T47D (cell line): ENCODE measurements at regions not wholly inside any gene's neighbourhood (a gene's known extent, or its start where the extent isn't known, plus 50 kb on each side); places are given as distances from the start of the nearest gene placed in this dataset.
"Not testable (repeated sequence)": the region's sequence is repeated elsewhere in the genome, so short reads cannot be mapped to it uniquely, and the experiment has no call there.

Source experiments
- DNase-seq, 2 experiments: peaks; one replicate each; pipeline versions ENCODE4 v3.0.0 to v3.0.0-alpha.2; 2011 to 2012; ENCODE audit warnings: low read depth in 1 of 2, low spot score in 1 of 2
- JUND ChIP-seq: IDR thresholded peaks from 2 replicates; pipeline ENCODE4 v1.6.1; 2012; ENCODE audit warnings: low read depth
- in situ Hi-C: cut with HindIII; loops from 2 replicates; pipeline ENCODE4 v1.10.0; 2016; ENCODE audit warnings: low sequenced_read_pairs, low pct_unique_long_range_greater_than_20kb

DNA sequence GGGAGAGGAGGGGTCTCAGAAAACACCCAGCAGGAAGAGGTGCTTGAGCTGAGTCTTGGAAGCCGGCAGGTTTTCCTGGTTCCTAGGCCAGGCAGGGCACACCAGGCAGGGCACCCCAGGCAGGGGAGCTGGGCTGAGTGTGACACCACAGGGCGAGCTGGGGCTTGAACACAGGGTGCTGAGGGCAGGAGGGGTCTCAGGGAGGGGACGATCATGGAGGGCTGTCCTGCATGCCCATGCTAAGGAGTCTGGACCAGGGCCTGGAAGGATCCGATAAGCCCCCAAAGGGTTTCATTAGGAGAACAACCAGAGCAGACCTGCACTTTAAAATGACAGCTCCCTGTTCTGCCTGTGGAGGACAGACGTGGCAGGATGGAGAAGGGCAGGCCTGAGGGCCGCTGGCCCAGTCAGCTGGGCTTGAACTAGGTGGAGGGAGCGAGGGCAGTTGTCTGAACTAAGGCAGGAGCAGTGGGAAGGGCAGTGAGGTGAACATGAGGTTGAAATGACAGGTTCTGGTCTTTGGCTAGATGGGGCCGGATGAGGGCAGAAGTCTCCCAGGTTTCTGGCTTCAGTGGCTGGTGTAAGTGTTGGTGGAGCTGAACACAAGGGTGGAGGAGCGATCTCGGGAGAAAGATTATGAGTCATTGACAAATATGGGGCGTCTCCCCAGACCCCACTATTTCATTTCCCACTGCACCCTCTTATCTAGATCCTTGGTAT lies 171.0 kb upstream of the PZP start:
- no peak for DNase-seq
- in situ Hi-C loops, result no loop called here
- no peak for TF ChIP-seq JUND

DNA sequence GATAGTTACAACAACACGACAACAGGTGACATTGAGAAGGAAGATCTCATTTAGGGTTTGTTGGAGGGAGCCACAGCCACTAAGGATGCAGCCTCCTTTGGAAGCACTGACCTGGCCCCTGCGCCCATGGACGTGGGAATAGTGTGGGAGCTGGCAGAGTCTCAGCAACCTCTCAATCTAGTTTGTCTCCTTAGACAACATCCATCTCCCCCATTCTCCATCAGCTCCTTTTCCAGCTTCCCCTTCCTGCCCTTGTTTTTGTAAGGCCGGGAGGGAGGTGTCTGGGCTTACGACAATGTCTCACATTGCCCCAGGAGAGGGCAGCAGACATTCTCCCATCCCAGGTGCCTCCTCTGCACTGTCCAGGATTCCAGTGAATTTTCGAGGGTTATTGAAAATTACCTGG lies 170.2 kb upstream of the PZP start:
- in situ Hi-C loops, result no loop called here
- DNase-seq, result peak; percentile 8 to 37
- TF ChIP-seq JUND, result no peak

DNA sequence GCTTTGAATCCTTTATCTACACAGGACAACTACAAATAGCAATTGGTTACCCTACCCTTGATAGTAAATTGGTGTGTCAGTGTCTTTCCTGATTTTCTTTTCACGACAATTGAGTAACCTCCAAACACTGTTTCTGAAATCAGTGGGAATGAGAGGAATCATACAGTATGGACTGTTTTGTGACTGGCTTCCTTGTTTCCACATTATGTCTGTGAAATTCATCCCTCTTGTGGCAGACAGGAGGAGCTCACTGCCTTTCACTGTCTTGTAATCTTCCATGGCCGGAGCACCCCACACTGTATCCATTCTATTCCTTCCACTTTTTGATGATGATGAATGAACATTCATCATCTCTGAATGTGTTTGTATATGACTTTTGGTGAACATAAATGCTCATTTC lies 164.0 kb upstream of the PZP start:
- peak in 1 of 2 experiments; percentile 22 for DNase-seq
- TF ChIP-seq JUND, result no peak
- in situ Hi-C loops, result no loop called here

DNA sequence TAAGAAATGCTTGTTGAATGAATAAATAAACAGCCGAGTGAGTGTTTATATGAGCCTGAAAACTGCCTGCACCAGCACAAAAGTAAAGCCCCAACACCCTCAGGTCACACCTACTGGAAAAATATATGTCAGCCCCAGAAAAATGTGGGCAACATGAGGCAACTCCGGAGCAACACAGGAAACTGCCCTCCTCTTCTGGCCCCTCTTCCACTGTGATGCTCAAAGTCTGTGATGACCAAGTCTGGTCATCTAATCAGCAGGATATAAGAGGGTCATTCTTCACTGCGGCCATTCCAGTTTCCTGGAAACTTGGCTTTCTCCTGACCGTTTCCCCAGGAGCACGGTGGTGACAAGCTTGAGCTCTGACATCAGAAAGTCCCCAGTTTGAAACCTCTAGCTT lies 159.6 kb upstream of the PZP start:
- DNase-seq, result no peak
- in situ Hi-C loops, result no loop called here
- no peak for TF ChIP-seq JUND

DNA sequence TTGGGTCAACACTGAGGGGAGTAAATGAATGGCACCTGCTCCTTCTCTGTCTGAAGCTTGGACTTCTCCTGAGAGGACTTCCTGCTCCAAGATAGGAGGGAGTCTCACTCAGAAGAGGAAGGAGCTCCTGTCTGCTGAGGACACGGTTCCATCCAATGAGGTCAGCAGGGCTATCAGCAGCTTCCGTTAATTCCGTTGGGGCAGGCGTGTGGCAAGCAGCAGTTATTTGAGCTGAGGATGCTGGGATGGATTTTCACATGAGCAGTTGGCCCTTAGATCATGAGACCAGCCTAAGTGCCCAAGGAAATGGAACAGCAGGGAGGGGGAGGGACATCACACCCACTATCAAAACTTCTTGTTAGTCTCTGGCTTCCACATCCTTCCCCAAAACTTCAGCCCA lies 159.0 kb upstream of the PZP start:
- no peak for TF ChIP-seq JUND
- DNase-seq, result no peak
- in situ Hi-C loops, result no loop called here

DNA sequence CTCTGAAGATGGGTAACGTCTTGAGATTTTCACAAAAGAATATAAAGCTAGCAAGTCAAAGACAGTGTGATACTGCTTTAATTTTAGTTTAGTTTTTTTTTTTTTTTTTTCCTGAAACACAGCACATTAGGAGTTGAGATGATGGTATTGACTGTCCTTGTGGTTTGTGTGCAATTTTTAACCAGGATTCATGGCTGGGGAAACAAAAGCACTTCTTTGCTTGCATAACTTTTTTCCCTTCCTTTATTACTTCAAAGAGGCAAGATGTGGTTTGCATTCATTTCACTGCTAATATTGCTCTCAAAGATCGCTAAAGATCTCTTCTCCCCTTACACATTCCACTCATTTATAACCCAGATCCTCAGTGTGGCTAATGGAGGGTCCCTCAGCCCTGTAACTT lies 157.1 kb upstream of the PZP start:
- no peak for DNase-seq
- in situ Hi-C loops, result no loop called here
- no peak for TF ChIP-seq JUND

DNA sequence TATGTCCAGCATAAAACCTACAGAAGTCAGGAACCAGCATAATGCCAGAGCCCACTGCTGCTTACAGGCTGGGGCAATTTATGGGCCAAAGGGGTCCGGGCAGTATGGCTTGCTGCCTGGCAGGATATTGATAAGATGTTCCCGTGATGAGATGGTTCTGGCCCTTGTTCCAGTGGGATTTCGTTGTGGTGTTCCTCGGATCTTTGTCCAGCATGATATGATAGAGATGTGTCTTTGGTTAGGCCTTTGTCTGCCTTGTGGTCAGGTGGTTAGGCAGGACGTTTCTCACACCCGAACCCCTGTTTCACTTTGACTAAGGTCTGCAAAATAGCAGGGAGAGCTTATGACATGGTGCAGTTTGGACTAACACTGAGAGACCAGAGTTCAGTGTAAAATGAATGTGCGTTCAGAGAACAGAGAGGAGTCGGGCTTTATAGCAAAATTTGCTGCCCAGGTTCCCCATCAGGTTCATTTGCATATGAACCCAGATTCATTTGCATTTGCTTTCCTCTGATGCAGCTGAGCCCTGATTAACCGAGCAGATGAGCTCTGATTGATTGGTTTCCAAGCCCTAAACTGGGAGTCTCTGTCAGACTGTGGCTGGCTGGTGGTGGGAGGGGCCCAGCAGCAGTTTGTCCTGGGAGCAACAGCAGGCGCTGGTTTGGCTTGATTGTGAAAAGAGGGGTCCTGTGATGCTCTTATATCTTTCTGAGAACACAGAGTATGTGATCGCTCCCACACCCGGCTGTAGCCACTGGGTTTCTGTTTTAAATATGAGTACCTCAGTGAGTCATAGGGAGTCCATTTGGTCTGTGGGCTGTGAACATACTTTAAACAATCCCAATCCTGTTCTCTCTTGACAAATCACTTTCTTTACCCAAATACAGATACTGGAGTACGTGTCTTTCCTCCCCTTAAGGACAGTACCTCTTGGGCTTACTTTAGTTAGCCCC lies 156.3 kb upstream of the PZP start:
- TF ChIP-seq JUND, result no peak
- no peak for DNase-seq
- in situ Hi-C loops, result no loop called here

DNA sequence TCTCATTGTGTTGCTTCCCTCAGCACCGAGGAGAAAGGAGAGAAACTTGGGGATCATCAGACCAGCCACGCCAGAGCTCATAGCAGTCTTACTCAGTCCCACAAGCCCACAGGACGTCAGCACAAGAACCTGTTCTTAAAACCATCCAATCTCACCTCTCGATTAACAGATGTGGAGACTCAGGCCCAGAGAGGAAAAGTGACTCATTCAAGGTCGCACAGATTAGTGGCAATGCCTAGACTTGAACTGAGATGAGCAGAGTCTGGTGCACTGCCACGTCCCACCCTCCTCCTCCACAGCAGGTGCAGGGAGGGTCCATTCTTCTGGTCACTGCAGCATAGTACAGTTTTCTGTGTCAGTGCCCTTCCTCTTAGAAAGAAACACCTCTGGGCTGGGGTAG lies 154.9 kb upstream of the PZP start:
- in situ Hi-C loops, result no loop called here
- no peak for DNase-seq
- TF ChIP-seq JUND, result no peak

DNA sequence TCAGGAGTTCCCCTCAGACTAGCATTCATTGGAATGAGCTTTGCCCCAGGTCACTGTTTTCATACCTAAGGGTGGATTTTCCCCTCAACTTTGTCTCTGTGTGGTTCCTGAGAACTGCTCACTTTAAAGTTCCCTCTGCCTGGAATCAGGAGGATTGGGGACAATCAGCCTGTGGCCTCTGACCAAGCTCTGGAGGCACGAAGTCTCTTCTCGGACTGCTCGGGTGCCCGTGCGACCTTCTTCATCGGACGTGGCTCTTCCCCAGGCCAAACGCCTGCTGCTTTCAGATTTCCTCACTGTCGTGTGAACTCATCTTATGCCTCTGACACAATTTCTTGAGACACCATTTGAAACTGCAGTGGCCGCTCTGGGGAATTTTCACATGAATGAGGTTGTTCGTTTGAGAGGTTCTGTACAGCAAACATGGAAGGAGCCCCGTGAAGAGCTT lies 153.7 kb upstream of the PZP start:
- no peak for TF ChIP-seq JUND
- DNase-seq, result no peak
- in situ Hi-C loops, result no loop called here

DNA sequence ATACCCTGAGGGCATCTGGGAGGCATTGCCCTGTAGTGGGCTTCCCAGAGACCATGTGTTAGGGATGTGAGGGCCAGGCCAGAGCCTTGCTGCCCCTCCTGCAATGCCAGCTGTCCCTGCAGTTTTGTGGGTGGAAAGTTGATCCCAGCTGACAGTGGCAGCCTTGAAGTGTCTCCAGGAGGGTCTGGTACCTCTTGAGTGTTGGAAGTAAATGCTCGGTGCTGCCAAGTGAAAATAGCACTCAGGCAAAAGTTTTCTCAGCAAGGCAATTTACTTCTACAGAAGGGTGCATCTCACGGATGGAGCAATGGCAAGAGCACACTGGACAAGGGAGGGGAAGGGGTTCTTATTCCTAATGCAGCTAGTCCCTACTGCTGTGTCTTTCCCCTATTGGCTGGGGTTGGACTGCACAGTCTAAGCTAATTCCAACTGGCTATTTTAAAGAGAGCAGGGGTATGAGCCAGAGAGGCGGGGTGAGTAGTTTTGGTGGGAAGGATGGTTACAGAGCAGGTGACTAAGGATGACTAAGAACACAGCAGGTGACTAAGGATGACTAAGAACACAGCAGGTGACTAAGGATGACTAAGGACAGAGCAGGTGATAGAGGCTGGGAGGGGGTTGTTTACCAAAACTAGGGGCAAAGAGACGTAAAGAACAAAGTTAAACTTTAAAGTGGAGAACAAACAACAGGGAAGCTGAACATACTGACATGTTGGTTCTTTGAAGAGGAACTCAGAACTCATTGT lies 146.0 kb upstream of the PZP start:
- DNase-seq, in situ Hi-C loops: not testable (repeated sequence)

DNA sequence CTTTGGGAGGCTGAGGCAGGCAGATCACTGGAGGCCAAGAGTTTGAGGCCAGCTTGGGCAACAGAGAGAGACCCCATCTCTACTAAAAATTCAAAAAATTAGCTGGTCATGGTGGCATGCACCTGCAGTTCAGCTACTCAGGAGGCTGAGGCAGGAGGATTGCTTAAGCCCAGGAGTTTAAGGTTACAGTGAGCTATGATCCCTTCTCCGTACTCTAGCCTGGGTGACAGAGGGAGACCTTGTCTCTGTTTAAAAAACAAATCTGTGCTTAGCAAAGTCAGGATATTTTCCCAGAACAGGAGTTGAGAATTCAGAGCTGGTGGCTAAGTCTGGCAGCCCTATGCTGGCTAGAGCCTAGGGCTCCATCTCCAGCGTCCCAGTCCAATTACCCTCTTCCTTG lies 142.9 kb upstream of the PZP start:
- DNase-seq, result no peak
- in situ Hi-C loops, result no loop called here
- no peak for TF ChIP-seq JUND
